SKM-1 treated with dmso at 0.1 percent for 144 hours (cell line): ENCODE measurements at regions not wholly inside any gene's neighbourhood (a gene's known extent, or its start where the extent isn't known, plus 50 kb on each side); places are given as distances from the start of the nearest gene placed in this dataset.

ENCODE experiments used
- DNase-seq: peaks from one replicate; lab custom pipeline; 2025; ENCODE audit not compliant: unreplicated experiment; lab: John Stamatoyannopoulos, UW

GRCh38 chr7:13524076-13524475, 465.4 kb downstream of the ETV1 start:
- DNase-seq, result no peak

GRCh38 chr7:13532028-13532753, 457.3 kb downstream of the ETV1 start:
- DNase-seq, result no peak

- DNase-seq, result no peak
Measured at GRCh38 chr7:13538669-13539068, 450.8 kb downstream of the ETV1 start.

- DNase-seq, result no peak
Measured at GRCh38 chr7:13540429-13540828, 449.0 kb downstream of the ETV1 start.

- DNase-seq, result no peak
Measured at GRCh38 chr7:13541326-13541725, 448.1 kb downstream of the ETV1 start.

- DNase-seq, result no peak
Measured at GRCh38 chr7:13542451-13542850, 447.0 kb downstream of the ETV1 start.

- DNase-seq, result no peak
Measured at GRCh38 chr7:13551503-13551902, 438.0 kb downstream of the ETV1 start.

- no peak for DNase-seq
Measured at GRCh38 chr7:13560441-13560840, 429.0 kb downstream of the ETV1 start.

GRCh38 chr7:13563257-13563656, 426.2 kb downstream of the ETV1 start:
- DNase-seq, result no peak

GRCh38 chr7:13563680-13564079, 425.8 kb downstream of the ETV1 start:
- no peak for DNase-seq

GRCh38 chr7:13577566-13578145, 411.8 kb downstream of the ETV1 start:
- DNase-seq, result no peak

GRCh38 chr7:13578294-13578693, 411.2 kb downstream of the ETV1 start:
- no peak for DNase-seq

GRCh38 chr7:13581097-13581496, 408.4 kb downstream of the ETV1 start:
- no peak for DNase-seq

- DNase-seq, result no peak
Measured at GRCh38 chr7:13593854-13594253, 395.6 kb downstream of the ETV1 start.

GRCh38 chr7:13602036-13602435, 387.4 kb downstream of the ETV1 start:
- no peak for DNase-seq

GRCh38 chr7:13603016-13603415, 386.4 kb downstream of the ETV1 start:
- DNase-seq, result no peak

GRCh38 chr7:13603661-13604060, 385.8 kb downstream of the ETV1 start:
- no peak for DNase-seq

GRCh38 chr7:13604178-13604577, 385.3 kb downstream of the ETV1 start:
- no peak for DNase-seq

- no peak for DNase-seq
Measured at GRCh38 chr7:13610372-13610771, 379.1 kb downstream of the ETV1 start.

- no peak for DNase-seq
Measured at GRCh38 chr7:13615679-13616078, 373.8 kb downstream of the ETV1 start.

- DNase-seq, result no peak
Measured at GRCh38 chr7:13627455-13627854, 362.0 kb downstream of the ETV1 start.

GRCh38 chr7:13628239-13629001, 361.0 kb downstream of the ETV1 start:
- no peak for DNase-seq
